ENCODE measurements at regions not wholly inside any gene's neighbourhood (a gene's known extent, or its start where the extent isn't known, plus 50 kb on each side); places are given as distances from the start of the nearest gene placed in this dataset.

DNA sequence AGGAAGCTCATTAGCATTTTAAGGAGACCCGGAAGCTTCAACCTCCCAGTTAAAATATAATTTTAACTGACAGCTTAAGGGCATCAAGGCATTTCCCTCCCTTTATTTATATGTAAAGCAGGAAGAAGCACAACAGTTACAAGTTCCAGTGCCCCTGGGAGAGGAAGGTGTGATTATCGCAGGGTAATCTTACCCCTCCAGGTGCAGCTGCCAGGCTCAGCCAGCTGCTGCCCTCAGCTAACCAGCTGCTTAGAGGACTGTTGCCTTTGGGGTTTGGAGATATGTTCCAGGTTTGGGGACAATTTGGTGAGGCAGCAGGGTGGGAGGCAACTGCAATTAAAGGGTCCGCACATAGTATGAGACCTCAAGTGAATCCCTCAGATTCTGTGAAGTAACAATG lies 55.3 kb upstream of the SETBP1 start:
- DNase-seq = no peak

DNA sequence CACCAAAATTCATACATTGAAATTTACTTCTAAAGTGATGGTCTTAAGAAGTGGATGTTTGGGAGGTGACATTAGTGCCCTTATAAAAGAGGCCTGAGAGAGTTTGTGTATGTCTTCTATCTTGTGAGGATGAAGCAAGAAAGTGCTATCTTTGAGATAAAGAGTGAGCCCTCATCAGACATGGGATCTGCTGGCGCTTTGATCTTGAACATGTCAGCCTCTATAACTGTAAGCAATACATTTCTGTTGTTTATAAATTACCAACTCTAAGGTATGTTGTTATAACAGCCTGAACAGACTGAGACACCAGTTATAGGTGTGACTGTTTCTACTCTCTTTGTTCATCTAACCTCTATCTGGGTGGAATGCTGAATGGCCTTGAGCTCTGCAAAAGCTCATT lies 54.5 kb upstream of the SETBP1 start:
- DNase-seq = no peak

DNA sequence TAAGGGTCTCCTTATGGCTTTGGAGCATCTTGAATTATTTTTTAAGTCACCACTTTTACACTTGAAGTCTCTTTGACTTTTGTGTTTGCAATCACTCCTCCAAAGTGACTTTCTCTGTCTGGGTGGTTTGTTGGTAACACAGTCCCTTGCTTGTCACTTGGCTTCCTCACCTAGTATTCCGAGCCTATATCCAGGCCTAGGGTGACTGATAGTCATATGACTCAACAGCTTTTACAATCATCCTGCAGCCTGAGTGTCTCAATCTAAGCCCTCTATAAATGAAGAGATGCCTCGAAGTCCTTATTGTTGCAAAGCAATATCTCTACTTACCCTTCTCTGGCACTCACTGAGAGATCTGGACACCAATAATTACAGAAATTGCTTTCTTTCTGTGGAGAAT lies 53.9 kb upstream of the SETBP1 start:
- DNase-seq = no peak

- no peak for DNase-seq
These were observed 53.4 kb upstream of the SETBP1 start for GRCh38 chr18:44627280-44627679.

DNA sequence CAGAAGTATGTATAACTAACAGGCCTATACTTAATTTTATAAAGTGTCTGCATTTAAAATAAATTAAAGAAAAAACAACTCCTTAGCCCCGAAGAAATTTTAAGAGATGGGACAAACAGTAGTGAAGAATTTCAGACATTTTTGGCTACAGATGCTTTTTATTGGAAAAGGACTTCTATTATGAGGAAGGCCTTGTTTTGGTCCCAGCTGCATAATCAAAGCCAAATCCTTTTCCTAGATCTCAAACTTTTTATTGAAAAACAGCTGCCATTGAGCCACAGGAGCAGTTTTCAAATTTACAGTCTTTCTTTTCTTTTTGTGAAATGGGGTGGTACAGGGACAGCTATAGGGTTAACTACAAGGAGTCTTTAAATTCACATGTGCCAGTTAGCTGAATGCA lies 51.3 kb upstream of the SETBP1 start:
- DNase-seq = no peak

DNA sequence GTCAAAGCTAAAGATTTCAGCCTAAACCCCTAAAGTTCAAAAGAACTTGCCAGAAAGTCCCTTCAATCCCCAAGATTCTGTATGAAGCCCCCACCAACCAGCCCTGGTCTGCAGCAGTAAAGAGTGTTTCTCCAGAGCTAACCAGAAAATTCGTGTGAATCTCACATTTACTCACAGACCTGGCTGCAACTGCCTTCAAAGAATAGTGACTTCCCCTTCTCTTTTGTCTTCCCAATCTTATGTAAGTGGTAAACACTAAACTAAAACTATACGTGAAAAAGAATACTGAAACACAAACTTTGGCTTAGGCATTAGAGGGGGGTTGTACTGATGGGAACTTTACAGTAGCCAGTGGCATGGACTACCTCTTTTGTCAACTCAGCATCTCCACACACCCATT lies 50.6 kb upstream of the SETBP1 start:
- DNase-seq = no peak
